ENCODE measurements at regions not wholly inside any gene's neighbourhood (a gene's known extent, or its start where the extent isn't known, plus 50 kb on each side); places are given as distances from the start of the nearest gene placed in this dataset.

DNA sequence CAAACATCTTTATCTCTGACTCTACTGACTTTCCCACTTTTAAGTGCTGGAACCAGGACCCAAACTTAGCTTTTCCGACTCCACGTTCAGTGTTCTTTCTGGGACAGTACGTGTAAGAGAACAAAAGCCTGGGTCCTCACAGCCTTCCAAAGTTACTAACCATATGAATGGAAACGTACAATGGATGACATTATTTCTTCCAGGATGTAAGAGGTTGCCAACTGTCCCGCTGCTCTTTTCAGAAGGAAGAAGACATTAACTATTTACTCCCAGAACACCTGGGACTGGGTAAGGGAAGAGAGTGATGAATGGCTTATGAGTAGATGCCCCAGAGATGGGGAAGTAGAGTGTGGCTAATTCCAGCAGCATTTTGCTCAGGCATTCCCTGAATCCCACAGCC, 114.7 kb downstream of the TRAPPC11 start:
- TF ChIP-seq CTCF (IDR thresholded peaks at IDR 0.05) (no peak), POLR2A (IDR thresholded peaks at IDR 0.05; ENCODE audit: low read depth) (no peak)
